H1 (cell line): ENCODE measurements at regions not wholly inside any gene's neighbourhood (a gene's known extent, or its start where the extent isn't known, plus 50 kb on each side); places are given as distances from the start of the nearest gene placed in this dataset.

Experiments
- CTCF ChIA-PET: fragments of 300-600 bp; sonication (Branson Sonifier 250); formaldehyde crosslinking; loops from one replicate; lab custom pipeline; 2021; ENCODE audit not compliant: partially characterized antibody; lab: Charles Lee
- POLR2A ChIA-PET: fragments of 300-600 bp; sonication (Branson Sonifier 250); formaldehyde crosslinking; loops from one replicate; lab custom pipeline; 2021; ENCODE audit warnings: inconsistent platforms; ENCODE audit not compliant: partially characterized antibody; lab: Charles Lee
- DNase-seq, 2 experiments: peaks; one replicate each; pipeline versions ENCODE4 v3.0.0 to v3.0.0-alpha.2; 2010 to 2022; ENCODE audit warnings: low spot score in 2 of 2, low read depth in 1 of 2, mixed read lengths in 1 of 2
- FAIRE-seq: peaks from 2 replicates; lab custom pipeline; 2011; peaks lifted over from hg19 to GRCh38; lab: Jason Lieb, UNC
- H2AFZ ChIP-seq: 2 replicates; pipeline ENCODE4 v1.8.1; 2012; ENCODE audit warnings: low read length, inconsistent platforms
- H2AK5ac ChIP-seq: 2 replicates; pipeline ENCODE4 v1.6.1; 2013; ENCODE audit warnings: low read depth, low read length
- H2BK120ac ChIP-seq: replicated peaks from 2 replicates; pipeline ENCODE3; 2013; ENCODE audit warnings: low read depth, low read length, inconsistent platforms
- H2BK12ac ChIP-seq: 2 replicates; pipeline ENCODE4 v1.6.1; 2013; ENCODE audit warnings: low read depth, low read length
- H2BK15ac ChIP-seq: 2 replicates; pipeline ENCODE4 v1.6.1; 2013; ENCODE audit warnings: low read length
- H2BK20ac ChIP-seq: 2 replicates; pipeline ENCODE4 v1.6.1; 2013; ENCODE audit warnings: low read length
- H2BK5ac ChIP-seq: 2 replicates; pipeline ENCODE4 v1.6.1; 2013; ENCODE audit warnings: low read depth, low read length
- H3K14ac ChIP-seq: 2 replicates; pipeline ENCODE4 v1.6.1; 2013; ENCODE audit warnings: inconsistent platforms; ENCODE audit not compliant: insufficient read length
- H3K18ac ChIP-seq: 2 replicates; pipeline ENCODE4 v1.6.1; 2013; ENCODE audit warnings: low read length; ENCODE audit errors: extremely low read depth
- H3K23ac ChIP-seq: 2 replicates; pipeline ENCODE4 v1.6.1; 2013; ENCODE audit warnings: inconsistent platforms; ENCODE audit not compliant: insufficient read length
- H3K23me2 ChIP-seq: 2 replicates; pipeline ENCODE4 v1.6.1; 2013; ENCODE audit warnings: low read depth, low read length
- H3K27ac ChIP-seq: 2 replicates; pipeline ENCODE4 v1.6.1; 2011; ENCODE audit warnings: low read depth, low read length, inconsistent platforms
- H3K27me3 ChIP-seq, 4 experiments: replicated peaks in 1 of 4; 1 replicate in 1 of 4; 2 replicates in 3 of 4; pipeline versions ENCODE4 v1.6.1 to v1.8.1; 2011 to 2013; ENCODE audit warnings: low read length in 3 of 4, mild to moderate bottlenecking in 3 of 4, inconsistent platforms in 2 of 4, mixed read lengths in 2 of 4, moderate library complexity in 1 of 4; ENCODE audit not compliant: control insufficient read depth in 3 of 4, insufficient read depth in 3 of 4; ENCODE audit errors: extremely low read depth in 1 of 4
- H3K36me3 ChIP-seq, 4 experiments: 2 replicates each; pipeline versions ENCODE4 v1.6.1 to v1.8.1; 2011 to 2013; ENCODE audit warnings: mild to moderate bottlenecking in 4 of 4, low read length in 3 of 4, moderate library complexity in 2 of 4, control low read depth in 1 of 4, inconsistent platforms in 1 of 4; ENCODE audit not compliant: insufficient read depth in 4 of 4, control insufficient read depth in 2 of 4
- H3K4ac ChIP-seq: replicated peaks from 2 replicates; pipeline ENCODE3; 2013; ENCODE audit warnings: low read length, low read depth, mixed read lengths, inconsistent platforms; ENCODE audit not compliant: insufficient read length
- H3K4me1 ChIP-seq, 4 experiments: replicated peaks in 1 of 4; 1 replicate in 1 of 4; 2 replicates in 3 of 4; pipeline versions ENCODE4 v1.6.1 to v1.8.1; 2011 to 2013; ENCODE audit warnings: low read length in 3 of 4, inconsistent platforms in 2 of 4, mixed read lengths in 1 of 4; ENCODE audit not compliant: insufficient read depth in 4 of 4, control insufficient read depth in 3 of 4
- H3K4me2 ChIP-seq, 2 experiments: 2 replicates each; pipeline versions ENCODE4 v1.6.1 to v1.8.1; 2011 to 2013; ENCODE audit warnings: low read depth in 2 of 2, low read length in 2 of 2, control low read depth in 1 of 2, inconsistent platforms in 1 of 2, mild to moderate bottlenecking in 1 of 2; ENCODE audit not compliant: insufficient read depth in 1 of 2
- H3K4me3 ChIP-seq, 4 experiments: fragments of 200-600, 300-600 bp in 1 of 4; sonication (generic), shearing (Covaris generic), sonication (Bioruptor Twin) in 1 of 4; 2 replicates each; pipeline versions ENCODE4 v1.5.1 to v1.8.1; 2011 to 2016; ENCODE audit warnings: low read length in 4 of 4, low read depth in 3 of 4, control low read depth in 2 of 4, inconsistent platforms in 2 of 4, mild to moderate bottlenecking in 2 of 4, mixed read lengths in 1 of 4, moderate library complexity in 1 of 4; ENCODE audit not compliant: insufficient read depth in 2 of 4; ENCODE audit errors: extremely low read depth in 1 of 4
- H3K56ac ChIP-seq: replicated peaks from 2 replicates; pipeline ENCODE3; 2013; ENCODE audit warnings: low read depth, mild to moderate bottlenecking, mixed read lengths, low read length, inconsistent platforms; ENCODE audit not compliant: insufficient read length
- H3K79me1 ChIP-seq: 2 replicates; pipeline ENCODE4 v1.6.1; 2013; ENCODE audit warnings: low read depth, low read length, control low read depth
- H3K79me2 ChIP-seq, 2 experiments: 2 replicates each; pipeline versions ENCODE4 v1.6.1 to v1.8.1; 2012 to 2013; ENCODE audit warnings: low read length in 2 of 2, mild to moderate bottlenecking in 2 of 2, inconsistent platforms in 1 of 2; ENCODE audit not compliant: insufficient read depth in 2 of 2, control insufficient read depth in 1 of 2
- H3K9ac ChIP-seq, 4 experiments: replicated peaks in 1 of 4; 1 replicate in 1 of 4; 2 replicates in 3 of 4; pipeline versions ENCODE4 v1.6.1 to v1.8.1; 2011 to 2013; ENCODE audit warnings: low read depth in 3 of 4, low read length in 3 of 4, control low read depth in 2 of 4, mild to moderate bottlenecking in 2 of 4, moderate library complexity in 2 of 4, inconsistent platforms in 1 of 4; ENCODE audit errors: extremely low read depth in 1 of 4
- H3K9me3 ChIP-seq, 2 experiments: 2 replicates each; pipeline versions ENCODE4 v1.6.1 to v1.8.1; 2012 to 2013; ENCODE audit warnings: mild to moderate bottlenecking in 2 of 2, moderate library complexity in 2 of 2, control low read depth in 1 of 2, inconsistent platforms in 1 of 2, low read depth in 1 of 2, low read length in 1 of 2, mixed read lengths in 1 of 2; ENCODE audit not compliant: insufficient read depth in 2 of 2
- H4K20me1 ChIP-seq, 2 experiments: replicated peaks in 1 of 2; 2 replicates each; pipeline versions ENCODE3 to v1.8.1; 2011 to 2013; ENCODE audit warnings: inconsistent platforms in 2 of 2, low read length in 2 of 2, mild to moderate bottlenecking in 1 of 2; ENCODE audit not compliant: insufficient read depth in 2 of 2, control insufficient read depth in 1 of 2
- H4K5ac ChIP-seq: 2 replicates; pipeline ENCODE4 v1.6.1; 2013; ENCODE audit warnings: low read length, low read depth, mixed read lengths, inconsistent platforms; ENCODE audit not compliant: insufficient read length
- H4K8ac ChIP-seq: 2 replicates; pipeline ENCODE4 v1.8.0; 2013; ENCODE audit warnings: mild to moderate bottlenecking, moderate library complexity, low read length, inconsistent platforms; ENCODE audit not compliant: insufficient read depth; ENCODE audit errors: extremely low read depth
- H4K91ac ChIP-seq: replicated peaks from 2 replicates; pipeline ENCODE3; 2013; ENCODE audit warnings: low read length, mixed read lengths, inconsistent platforms; ENCODE audit not compliant: insufficient read length
- CHD2 ChIP-seq: IDR thresholded peaks from 2 replicates; pipeline ENCODE4 v1.6.1; 2012; ENCODE audit warnings: low read length, improper control_type of control experiment
- CREB1 ChIP-seq: IDR thresholded peaks from 2 replicates; pipeline ENCODE4 v1.6.1; 2012; ENCODE audit warnings: inconsistent platforms
- JUN ChIP-seq: IDR thresholded peaks from 2 replicates; pipeline ENCODE4 v1.6.1; 2011; ENCODE audit warnings: low read depth, mild to moderate bottlenecking, improper control_type of control experiment, low read length
- RBBP5 ChIP-seq: IDR thresholded peaks from 2 replicates; pipeline ENCODE4 v1.7.1; 2012; ENCODE audit warnings: low read depth, mild to moderate bottlenecking, inconsistent platforms, low read length, moderate library complexity, borderline replicate concordance
- USF2 ChIP-seq: IDR thresholded peaks from 2 replicates; pipeline ENCODE4 v1.6.1; 2011; ENCODE audit warnings: low read length, improper control_type of control experiment
- YY1 ChIP-seq: IDR thresholded peaks from 2 replicates; pipeline ENCODE4 v1.6.1; 2011; ENCODE audit warnings: low read depth, mild to moderate bottlenecking, low read length

- H4K8ac ChIP-seq = no peak overlapping the region
- FAIRE-seq = no peak
- H4K20me1 ChIP-seq = no peaks in the 10 kb centered on the region
- no peak for DNase-seq
- no peak for TF ChIP-seq RBBP5
- TF ChIP-seq USF2 = no peak
- TF ChIP-seq JUN = no peak
- TF ChIP-seq CREB1 = no peak
- TF ChIP-seq YY1 = no peak
- no peak for TF ChIP-seq CHD2
- no peaks in the 10 kb centered on the region for H3K4me1 ChIP-seq
- no peak overlapping the region for H3K23ac ChIP-seq
- H3K14ac ChIP-seq = no peak overlapping the region
- H2BK12ac ChIP-seq = no peak overlapping the region
- no peak overlapping the region for H2BK5ac ChIP-seq
- H3K27ac ChIP-seq = no peak overlapping the region
- no peak overlapping the region for H3K56ac ChIP-seq
- no peaks in the 10 kb centered on the region for H3K79me2 ChIP-seq
- H3K79me1 ChIP-seq = no peaks in the 10 kb centered on the region
- no peak overlapping the region for H2AFZ ChIP-seq
- H3K36me3 ChIP-seq = no peaks in the 10 kb centered on the region
- H4K91ac ChIP-seq = no peak overlapping the region
- ChIA-PET POLR2A (no interaction called here), CTCF (no interaction called here)
- no peak overlapping the region for H3K4me3 ChIP-seq
- H2BK15ac ChIP-seq = no peak overlapping the region
- no peak overlapping the region for H3K9ac ChIP-seq
- peaks cover 0 to 7% of the 10 kb centered on the region in 2 experiments; a peak in 1 of 4 replicates for H3K9me3 ChIP-seq
- H2BK20ac ChIP-seq = no peak overlapping the region
- H3K23me2 ChIP-seq = no peaks in the 10 kb centered on the region
- H4K5ac ChIP-seq = no peak overlapping the region
- H3K4me2 ChIP-seq = no peak overlapping the region
- no peaks in the 10 kb centered on the region for H3K27me3 ChIP-seq
- no peak overlapping the region for H3K18ac ChIP-seq
- H2BK120ac ChIP-seq = no peak overlapping the region
- H3K4ac ChIP-seq = no peak overlapping the region
- no peak overlapping the region for H2AK5ac ChIP-seq
Measured at GRCh38 chr7:10455936-10456335, 517.7 kb upstream of the PHF14 start.
